ENCODE measurements at regions not wholly inside any gene's neighbourhood (a gene's known extent, or its start where the extent isn't known, plus 50 kb on each side); places are given as distances from the start of the nearest gene placed in this dataset.
"Not testable (repeated sequence)": the region's sequence is repeated elsewhere in the genome, so short reads cannot be mapped to it uniquely, and the experiment has no call there.

DNA sequence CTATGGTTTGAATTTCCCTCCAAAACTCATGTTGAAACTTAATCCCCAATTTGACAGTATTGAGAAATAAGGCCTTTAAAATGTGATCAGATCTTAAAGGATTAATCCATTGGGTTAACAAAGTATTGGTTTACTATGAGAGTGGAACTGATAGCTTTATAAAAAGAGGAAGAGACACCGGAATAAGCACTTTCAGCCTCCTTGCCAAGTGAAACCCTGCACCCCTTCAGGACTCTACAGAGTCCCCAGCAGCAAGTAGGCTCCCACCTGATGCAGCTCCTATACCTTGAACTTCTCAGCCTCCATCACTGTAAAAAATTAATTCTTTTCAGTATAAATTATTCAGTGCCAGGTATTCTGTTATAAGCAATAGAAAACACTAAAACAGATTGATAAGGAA is 348.3 kb downstream of the CGGBP1 start:
- DNase-seq (ENCODE audit: low read depth) = no peak

DNA sequence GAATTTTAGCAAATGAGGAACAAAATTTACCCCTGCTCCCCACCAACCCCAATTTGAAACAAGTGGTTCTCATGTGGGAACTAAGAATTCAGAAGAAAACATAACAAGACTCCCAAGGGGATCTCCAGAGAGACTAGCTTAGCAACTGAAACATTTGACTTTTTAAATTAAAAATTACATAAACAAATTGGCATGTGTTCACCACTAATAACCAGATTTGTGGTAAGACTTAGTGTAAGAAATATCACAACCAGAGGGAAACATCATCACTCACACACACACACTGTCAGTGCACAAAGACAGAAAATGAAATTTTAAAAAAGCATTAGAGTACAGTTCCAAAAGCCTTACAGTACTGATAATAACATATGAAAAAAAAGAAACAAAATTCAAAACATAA is 348.8 kb downstream of the CGGBP1 start:
- no peak for DNase-seq (ENCODE audit: low read depth)

DNA sequence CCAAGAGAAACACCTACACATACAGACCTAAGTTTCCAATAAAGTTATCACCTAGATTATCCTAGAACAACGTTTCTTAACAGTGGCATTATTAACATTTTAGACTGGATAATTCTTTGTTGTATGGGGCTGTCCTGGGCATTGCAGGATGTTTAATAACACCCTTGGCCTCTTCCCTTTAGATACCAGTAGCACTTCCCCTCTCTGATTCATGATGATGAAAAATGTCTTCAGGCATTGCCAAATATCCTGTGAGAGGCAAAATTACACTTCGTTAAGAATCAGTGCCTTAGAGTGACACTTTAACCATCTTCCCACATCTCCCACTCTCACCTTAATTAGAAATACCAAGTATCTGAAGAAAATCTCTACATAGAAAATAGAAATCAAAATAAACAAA is 352.6 kb downstream of the CGGBP1 start:
- DNase-seq (ENCODE audit: low read depth) = no peak

DNA sequence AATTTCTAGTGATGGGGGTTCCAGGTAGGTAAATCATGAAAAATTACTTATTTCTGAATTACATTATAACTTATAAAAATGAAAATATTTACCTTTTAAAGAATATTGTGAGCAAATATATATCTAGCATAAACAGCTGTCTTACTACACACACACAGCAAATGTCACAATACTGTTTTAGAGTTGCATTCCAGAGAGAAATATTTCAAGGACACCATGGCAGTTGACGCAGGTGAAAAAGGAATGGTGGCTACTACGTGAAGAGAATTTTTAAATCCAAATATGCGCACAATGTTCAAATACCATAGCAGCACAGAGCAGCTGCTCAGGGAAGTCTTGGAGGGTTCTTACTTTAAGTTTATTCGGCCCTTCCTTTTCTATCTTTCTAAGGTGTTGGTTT is 356.2 kb downstream of the CGGBP1 start:
- DNase-seq (ENCODE audit: low read depth) = no peak

DNA sequence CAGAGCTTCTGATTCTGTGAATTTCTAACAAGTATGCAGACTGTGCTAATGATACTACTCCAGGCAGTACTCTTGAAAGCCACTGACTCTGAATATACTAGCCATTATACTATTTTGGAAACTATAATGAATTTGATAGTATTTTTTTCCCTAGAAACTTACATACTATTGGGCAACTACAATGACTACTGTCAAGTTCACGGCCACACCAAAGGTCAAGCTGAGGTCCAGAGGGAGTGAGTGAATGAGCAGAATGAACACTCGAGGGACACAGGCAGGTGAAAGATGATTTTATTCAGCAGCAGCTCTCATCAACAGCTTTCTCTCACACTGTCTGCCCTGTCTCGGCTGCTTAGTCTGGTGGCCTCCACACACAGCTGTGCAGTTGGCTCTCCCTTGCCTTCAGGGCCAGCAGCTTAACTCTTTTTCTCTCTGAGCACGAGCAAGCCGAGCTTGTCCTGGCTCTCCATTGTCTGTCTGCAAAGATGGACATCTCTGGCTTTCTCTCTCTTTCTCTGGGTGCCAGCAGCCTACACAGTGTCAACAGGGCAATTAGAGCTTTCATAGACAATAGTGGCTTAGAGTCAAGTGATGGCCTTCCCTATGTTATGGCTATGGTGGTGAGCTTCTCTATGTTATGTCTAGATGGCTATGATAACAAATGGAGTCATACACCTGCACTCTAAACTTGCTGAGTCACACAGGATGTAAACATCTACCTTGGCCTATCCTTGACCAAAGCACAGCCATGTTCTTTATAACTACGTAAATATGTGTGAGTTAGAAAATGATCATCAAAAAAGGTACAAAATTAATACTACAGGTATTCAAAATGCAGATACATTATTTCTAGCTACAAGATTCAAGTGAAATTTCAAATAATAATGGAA is 362.4 kb downstream of the CGGBP1 start:
- no peak for DNase-seq (ENCODE audit: low read depth)

DNA sequence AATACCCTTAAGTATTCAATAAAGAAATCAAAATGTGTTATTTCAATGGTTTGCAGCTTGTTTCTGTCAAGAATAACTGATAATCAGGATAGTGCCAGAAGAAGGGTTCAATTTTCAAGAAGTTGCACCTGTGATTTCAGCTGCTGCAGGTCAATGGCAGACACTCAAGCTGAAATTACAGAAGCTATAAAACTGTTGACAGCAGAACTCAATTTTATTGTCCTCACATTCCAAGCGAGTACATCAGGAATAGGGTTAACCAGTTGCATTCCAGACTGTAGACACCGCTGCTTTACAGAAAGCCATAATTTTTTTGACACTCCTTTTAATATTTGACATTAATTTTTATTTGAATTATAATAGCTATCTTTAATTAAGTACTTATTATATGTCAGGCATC is 364.1 kb downstream of the CGGBP1 start:
- no peak for DNase-seq (ENCODE audit: low read depth)

DNA sequence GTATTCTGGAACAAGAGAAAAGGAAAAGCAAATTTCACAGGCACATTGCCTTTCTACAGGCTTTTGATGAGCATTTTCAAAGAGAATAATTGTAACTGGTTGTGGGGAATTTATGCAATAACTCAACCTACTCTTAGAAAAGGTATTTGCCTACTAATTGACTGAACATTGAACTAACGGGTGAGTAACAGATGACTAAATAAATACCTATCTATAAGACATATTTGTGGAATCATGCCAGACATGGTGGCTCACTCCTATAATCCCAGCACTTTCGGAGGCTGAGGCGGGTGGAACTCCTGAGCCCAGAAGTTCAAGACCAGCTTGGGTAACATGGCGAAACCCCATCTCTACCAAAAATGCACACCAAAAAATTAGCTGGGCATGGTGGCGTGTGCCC is 367.7 kb downstream of the CGGBP1 start:
- DNase-seq (ENCODE audit: low read depth) = no peak

DNA sequence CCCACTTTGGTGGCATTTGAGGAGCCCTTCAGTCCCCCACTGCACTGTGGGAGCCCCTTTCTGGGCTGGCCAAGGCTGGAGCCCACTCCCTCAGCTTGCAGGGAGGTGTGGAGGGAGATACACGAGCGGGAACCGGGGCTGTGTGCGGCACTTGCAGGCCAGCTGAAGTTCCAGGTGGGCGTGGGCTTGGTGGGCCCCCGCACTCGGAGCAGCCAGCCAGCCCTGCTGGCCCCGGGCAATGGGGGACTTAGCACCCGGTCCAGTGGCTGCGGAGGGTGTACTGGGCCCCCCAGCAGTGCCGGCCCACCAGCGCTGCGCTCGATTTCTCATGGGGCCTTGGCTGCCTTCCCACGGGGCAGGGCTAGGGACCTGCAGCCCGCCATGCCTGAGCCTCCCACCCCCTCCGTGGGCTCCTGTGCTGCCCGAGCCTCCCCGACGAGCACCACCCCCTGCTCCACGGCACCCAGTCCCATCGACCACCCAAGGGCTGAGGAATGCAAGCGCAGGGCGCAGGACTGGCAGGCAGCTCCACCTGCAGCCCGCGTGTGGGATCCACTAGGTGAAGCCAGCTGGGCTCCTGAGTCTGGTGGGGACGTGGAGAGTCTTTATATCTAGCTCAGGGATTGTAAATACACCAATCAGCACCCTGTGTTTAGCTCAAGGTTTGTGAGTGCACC is 379.7 kb downstream of the CGGBP1 start:
- DNase-seq (ENCODE audit: low read depth) = not testable (repeated sequence)

DNA sequence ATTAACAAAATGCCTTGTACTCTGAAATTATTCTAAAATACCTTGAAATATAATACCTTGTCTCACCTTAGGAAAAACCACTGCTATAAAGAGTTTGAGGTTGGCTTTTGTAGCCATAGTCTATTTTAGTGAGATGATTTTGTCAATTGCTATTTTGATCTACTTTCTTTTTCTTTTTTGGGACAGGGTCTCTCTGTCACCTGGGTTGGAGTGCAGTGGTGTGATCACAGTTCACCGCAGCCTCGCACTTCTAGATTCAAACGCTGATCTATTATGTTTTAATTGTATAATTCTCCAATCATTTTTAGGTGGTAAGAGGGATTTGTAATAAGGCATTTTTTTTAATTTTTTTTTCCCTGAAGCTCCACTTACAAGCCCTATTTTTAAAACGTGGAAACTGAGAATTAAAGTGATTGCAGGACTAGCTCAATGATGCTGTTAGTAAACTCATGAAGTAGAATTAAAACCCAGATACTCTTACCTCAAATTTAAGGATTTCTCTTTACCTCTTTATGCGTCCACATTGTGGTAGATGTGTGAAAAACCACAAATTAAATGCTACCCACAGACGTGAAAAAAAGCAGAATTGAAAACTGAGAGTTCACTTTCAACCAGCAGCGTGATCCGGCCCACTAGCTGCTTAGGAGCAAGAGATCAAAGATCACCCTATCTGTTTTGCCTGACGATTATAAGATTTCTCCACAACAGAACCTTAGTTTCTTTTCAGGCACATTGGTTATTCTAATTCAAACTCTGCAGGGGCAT is 384.2 kb downstream of the CGGBP1 start:
- DNase-seq (ENCODE audit: low read depth) = no peak

DNA sequence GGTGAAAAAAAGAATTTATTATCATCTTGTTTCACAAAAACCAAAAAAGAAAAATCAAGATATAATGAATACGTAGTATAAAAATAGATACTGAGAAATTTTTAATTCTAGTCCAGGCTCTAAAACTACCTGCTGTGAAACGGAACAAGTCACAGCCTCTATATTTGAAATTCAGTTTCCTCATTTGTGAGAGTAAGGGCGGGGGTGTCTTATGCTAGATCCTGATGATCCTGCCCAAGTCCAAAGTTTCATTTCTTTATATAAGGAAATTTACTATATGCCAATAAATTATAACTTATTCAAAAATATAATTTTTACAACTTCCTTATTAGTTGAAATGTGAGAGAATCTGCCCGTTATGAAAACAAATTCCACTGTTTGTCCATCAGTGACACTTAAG is 385.7 kb downstream of the CGGBP1 start:
- no peak for DNase-seq (ENCODE audit: low read depth)

DNA sequence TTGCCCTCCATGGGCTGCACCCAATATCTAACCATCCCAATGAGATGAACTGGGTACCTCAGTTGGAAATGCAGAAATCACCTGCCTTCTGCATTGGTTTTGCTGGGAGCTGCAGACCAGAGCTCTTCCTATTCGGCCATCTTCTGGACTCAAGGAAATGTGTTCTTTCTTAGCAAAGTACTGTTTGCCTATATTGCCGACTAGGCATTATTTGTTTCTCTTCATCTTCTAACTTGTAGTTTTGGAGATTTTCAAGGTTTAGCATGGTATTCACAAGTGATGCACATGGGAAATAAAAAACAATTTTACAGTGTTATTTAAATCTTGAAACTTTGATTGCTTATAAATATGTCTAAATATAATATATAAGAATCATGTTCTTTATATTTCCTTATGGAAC is 377.8 kb upstream of the POU1F1 start:
- no peak for DNase-seq (ENCODE audit: low read depth)

DNA sequence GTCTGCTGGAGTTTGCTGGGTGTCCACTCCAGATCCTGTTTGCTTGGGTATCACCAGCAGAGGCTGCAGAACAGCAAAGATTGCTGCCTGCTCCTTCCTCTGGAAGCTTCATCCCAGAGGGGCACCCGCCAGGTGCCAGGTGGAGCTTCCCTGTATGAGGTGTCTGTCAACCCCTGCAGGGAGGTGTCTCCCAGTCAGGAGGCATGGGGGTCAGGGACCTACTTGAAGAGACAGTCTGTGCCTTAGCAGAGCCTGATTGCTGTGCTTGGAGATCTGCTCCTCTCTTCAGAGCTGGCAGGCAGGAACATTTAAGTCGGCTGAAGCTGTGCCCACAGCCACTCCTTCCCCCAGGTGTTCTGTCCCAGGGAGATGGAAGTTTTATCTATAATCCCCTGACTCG is 376.8 kb upstream of the POU1F1 start:
- DNase-seq (ENCODE audit: low read depth) = not testable (repeated sequence)

DNA sequence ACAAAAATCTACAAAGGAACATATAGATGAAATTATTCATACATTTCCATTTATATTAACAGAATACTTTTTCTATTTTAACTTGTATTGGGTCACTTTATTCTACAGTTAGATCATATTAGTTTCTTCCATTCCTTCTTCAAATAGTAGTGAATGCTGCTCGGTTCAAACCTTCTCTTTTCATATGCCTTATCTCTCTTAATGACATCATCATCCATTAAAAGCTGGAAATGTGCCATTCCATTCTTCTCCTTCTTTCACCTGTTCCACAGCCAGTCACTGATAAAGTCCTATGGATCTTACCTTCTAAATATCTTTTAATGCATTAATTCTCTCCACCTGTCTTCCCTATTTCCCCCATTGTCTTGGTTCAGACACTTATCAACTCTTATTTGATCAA is 358.0 kb upstream of the POU1F1 start:
- DNase-seq (ENCODE audit: low read depth) = no peak

DNA sequence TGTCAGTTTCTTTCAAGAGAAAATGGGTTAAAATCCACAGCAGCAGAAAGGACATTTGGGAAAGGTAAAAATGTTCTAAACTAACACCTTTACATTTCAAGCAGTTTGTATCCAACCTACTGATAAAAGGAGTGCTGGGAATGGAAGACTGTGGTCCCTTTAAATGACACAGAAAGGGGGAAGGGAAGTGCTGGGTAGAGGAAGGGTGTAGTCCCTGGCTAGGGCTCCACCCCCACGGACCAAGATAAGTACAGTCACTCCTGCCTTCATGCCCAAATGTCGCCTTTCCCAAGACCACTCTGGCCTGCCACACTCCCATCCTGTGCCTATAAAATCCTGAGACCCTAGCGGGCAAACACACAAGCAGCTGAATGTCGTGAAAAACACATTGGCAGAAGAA is 350.9 kb upstream of the POU1F1 start:
- no peak for DNase-seq (ENCODE audit: low read depth)

DNA sequence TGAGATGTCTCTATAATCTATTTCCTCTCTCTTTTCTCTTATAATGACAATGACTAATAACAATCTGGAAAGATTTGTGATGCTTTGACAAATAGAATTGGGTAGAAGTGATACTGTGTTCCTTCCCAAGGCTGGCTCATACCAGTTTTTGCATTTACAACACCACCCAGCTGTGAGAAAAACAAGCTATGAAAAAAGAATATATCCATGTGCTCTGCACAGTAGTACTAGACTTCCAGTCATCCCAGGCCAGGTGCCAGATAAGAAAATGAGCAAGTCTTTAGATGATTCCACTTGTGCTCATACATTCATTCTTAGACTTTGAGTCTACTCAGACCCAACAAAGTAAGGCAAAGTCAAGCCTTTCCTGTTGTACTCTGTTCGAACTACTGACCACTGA is 350.2 kb upstream of the POU1F1 start:
- no peak for DNase-seq (ENCODE audit: low read depth)

DNA sequence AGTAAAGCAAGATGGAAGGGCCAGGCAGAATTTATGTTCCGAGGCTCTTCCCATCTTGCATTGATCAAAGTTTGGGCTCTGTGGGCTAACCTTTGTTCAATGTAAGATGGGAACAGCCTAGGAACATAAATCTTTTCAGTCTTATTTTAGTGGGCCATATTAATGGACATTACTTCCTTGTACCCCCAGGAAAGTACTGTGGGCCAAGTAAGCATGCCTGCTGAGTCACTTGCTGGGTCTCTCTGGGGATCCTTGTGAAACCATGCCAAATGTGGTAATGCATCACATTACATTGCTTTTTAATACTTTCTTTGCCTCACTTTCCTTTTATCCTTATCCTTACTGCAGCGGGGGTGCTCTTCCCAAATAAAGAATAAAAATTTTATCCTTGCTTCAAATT is 349.5 kb upstream of the POU1F1 start:
- no peak for DNase-seq (ENCODE audit: low read depth)

DNA sequence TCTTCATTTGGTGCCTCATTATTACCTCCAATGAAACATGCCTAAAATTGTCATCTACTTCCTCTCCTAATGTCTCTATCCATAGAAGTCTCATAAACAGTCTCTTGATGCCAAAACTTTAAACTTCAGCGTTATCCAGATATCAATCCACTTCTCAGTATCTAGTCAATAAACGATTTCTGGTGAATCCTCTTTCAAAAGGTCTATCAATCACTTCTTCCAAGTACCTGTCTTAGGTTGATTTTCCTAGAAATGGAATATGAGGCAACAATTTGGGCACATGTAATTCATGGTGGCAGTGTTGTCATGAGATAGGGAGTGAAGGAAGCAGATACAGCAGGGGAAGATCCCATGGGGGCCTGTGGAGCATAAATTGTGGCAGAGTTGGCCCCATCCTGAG is 348.5 kb upstream of the POU1F1 start:
- DNase-seq (ENCODE audit: low read depth) = no peak

DNA sequence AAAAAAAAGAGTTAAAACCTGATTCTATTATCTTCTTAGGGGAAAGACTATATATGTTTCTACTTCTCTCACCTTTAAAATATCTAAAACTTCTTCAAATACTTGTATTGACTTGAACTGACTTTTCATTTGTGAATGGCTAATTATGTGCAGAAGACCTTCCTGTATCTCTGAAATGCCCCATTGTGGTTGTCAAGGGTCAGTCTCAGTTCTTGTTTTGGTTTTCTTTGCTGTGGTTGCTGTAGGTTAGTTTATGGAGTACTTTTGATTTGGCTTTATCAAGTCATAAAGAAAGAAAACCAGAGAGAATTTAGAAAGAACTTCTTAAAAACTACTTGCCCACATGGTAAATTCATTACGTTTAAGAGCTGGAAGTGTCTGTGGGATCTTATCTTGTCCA is 345.3 kb upstream of the POU1F1 start:
- DNase-seq (ENCODE audit: low read depth) = no peak

DNA sequence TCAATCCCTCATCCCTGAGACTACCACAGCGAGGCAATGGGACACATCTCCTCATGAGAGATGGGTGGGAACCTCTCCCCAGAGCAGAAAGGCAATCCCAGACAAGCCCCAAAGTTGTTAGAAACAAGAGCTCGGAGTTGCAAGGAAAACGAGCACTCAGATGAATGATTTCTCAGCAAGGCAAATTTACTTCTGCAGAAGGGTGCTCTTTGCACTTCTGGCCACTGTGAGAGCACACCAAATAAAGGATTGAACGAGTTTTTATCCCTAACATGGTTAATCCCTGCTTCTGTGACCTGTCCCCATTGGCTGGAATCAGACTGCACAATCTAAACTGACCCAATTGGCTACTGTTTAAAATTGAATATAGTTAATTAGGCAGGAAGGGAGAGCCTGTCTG is 339.1 kb upstream of the POU1F1 start:
- no peak for DNase-seq (ENCODE audit: low read depth)

DNA sequence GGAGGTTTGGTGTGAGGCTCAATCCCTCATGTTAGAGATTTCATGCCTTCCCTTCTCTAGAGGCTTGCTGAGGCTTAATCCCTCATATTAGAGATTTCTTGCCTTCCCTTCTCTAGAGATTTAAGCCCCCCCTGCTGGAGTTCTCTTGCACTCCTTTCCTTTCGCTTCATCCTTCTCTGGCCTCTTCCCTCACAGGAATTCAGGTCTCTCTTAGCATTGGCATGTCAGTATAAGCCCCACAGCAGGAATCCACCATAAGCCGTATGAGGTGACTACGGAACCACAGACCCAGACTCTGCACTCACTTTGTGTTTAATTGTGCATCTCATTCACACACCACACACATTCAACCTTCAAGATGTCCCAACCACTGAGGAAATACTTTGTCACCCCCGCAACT is 338.6 kb upstream of the POU1F1 start:
- no peak for DNase-seq (ENCODE audit: low read depth)

DNA sequence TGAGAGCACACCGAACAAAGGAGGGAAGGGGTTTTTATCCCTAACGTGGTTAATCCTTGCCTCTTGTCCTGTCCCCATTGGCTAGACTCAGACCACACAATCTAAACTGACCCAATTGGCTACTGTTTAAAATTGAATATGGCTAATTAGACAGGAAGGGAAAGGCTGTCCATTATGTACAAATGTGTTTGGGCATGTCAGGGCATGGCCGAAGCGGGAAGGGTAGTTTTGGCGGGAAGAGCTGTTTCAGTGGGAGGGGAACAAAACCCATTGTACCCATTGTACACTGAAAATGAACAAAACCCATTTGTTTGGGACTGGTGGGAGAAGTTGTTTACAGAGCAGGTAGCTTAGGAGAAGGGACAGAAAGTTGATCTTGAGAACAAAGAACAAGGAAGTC is 330.9 kb upstream of the POU1F1 start:
- DNase-seq (ENCODE audit: low read depth) = no peak

DNA sequence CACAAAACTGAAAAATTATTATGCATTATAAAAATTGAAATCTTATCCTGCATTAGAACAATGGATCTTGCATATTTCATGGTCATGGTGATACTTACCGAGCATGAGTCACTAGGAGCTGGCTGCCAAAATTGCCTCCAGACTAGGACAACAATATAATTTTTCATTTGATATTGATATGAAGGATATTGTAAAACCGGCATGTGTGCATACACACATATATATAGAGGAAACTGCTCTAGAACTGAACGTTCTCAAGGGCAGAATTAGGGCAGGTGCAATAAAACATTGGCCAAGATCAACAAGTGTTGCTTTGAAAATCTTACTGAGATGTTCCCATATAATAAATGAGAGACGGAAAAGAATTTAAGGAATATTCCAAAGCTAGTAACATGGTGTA is 319.4 kb upstream of the POU1F1 start:
- no peak for DNase-seq (ENCODE audit: low read depth)

DNA sequence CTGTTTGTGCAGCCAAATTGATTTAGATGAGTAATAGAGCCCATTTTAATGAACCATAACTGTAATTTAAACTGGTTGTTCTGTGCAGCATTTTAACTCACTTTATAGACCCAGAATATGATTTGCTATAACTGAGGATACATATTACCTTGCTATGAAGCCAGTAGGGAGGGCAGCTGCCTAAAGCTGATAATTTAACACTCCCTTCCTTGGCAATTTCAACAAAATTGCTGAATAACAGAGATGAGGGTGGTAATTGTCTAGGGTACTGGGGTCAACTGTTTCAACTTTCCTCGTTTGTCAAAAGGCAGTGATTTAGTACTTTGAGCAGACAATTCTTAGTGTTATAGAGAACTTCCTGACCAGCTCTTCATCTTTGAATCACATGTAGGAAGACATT is 304.9 kb upstream of the POU1F1 start:
- DNase-seq (ENCODE audit: low read depth) = no peak

Data from fibroblast of the conjunctiva (primary cell).